Nephron progenitor cell (in vitro differentiated cells): ENCODE measurements at regions not wholly inside any gene's neighbourhood (a gene's known extent, or its start where the extent isn't known, plus 50 kb on each side); places are given as distances from the start of the nearest gene placed in this dataset.

ENCODE experiments used
- DNase-seq: peaks from one replicate; pipeline ENCODE4 v3.0.0; 2021
- H3K27ac Mint-ChIP-seq: 2 replicates; pipeline ENCODE4 v1.8.0; 2021; ENCODE audit warnings: mild to moderate bottlenecking, moderate library complexity, mixed read lengths
- H3K27me3 Mint-ChIP-seq: 2 replicates; pipeline ENCODE4 v1.8.0; 2021; ENCODE audit warnings: mild to moderate bottlenecking, low read depth, mixed read lengths; ENCODE audit not compliant: poor library complexity
- H3K36me3 Mint-ChIP-seq: 2 replicates; pipeline ENCODE4 v1.8.0; 2021; ENCODE audit warnings: low read depth, mixed read lengths
- H3K4me1 Mint-ChIP-seq: 2 replicates; pipeline ENCODE4 v1.8.0; 2021; ENCODE audit warnings: mixed read lengths
- H3K4me3 Mint-ChIP-seq: 2 replicates; pipeline ENCODE4 v1.8.0; 2021; ENCODE audit warnings: mild to moderate bottlenecking, moderate library complexity, mixed read lengths
- H3K9me3 Mint-ChIP-seq: 2 replicates; pipeline ENCODE4 v1.8.0; 2021; ENCODE audit warnings: mild to moderate bottlenecking, moderate library complexity, mixed read lengths
- CTCF ChIP-seq: fragments of 200-600 bp; sonication (generic); IDR thresholded peaks from 2 replicates; pipeline ENCODE4 v1.5.0; 2021; ENCODE audit warnings: antibody characterized with exemption

DNA sequence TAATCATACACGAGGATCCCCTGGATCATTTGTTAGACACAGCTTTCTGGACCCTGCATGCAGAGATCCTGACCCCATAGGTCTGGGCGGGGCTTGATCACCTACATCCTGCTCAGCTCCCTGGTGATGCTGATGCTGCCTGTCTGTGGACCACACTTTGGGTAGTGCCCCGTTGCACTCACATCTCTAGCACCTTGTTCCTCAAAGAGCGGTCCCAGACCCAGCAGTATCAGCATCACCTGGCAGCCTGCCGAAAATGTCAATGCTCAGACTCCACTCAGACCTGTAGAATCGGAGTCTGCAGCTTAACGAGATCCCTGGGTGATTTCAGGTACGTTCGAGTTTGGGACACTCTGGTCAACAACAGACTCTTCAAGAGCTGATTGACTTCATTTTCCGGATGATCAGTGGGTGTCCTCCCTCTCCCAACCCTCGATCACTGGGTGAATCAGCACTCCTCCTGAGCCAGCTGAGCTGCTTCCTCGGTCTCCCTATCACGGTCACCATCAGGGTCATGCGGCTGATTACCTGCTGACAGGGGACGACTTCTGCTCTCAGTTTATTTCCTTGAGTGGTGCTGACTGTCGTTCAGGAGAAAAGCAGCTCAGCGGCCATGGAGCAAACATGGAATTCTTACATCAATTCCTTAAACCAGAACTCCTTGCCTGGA is 150.6 kb upstream of the RAB12 start:
- no peaks in the 10 kb centered on the region for H3K4me1 Mint-ChIP-seq
- peaks cover 7% of the 10 kb centered on the region for H3K27me3 Mint-ChIP-seq
- H3K36me3 Mint-ChIP-seq, result no peaks in the 10 kb centered on the region
- DNase-seq, result no peak
- TF ChIP-seq CTCF, result no peak
- peaks cover 14% of the 10 kb centered on the region for H3K9me3 Mint-ChIP-seq
- no peak overlapping the region for H3K27ac Mint-ChIP-seq
- no peak overlapping the region for H3K4me3 Mint-ChIP-seq

GRCh38 chr18:8460748-8461147 is 148.5 kb upstream of the RAB12 start:
- no peak for DNase-seq
- H3K27me3 Mint-ChIP-seq, result peaks cover 7% of the 10 kb centered on the region
- no peak for TF ChIP-seq CTCF
- no peaks in the 10 kb centered on the region for H3K36me3 Mint-ChIP-seq
- H3K27ac Mint-ChIP-seq, result no peak overlapping the region
- peaks cover 5% of the 10 kb centered on the region for H3K4me1 Mint-ChIP-seq
- no peak overlapping the region for H3K4me3 Mint-ChIP-seq
- H3K9me3 Mint-ChIP-seq, result peaks cover 18% of the 10 kb centered on the region

DNA sequence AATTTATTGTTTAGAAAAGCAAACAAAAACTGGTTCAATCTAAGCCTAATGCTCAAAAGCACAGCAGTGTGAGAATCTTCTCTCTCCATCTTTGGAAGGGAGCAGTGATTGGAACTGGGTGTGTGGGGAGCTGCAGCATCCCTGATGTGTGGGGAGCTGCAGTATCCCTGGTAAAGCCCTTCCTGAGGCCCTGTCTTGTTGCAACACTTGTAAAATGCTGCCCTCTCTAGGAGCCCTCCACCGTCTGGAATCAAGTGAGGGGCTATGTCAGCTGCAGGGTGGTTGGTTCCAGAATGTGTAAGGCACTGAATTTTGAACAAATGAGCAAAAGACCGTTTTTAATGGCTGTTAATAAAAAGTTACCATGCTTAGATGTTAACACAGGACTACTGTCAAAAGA is 147.7 kb upstream of the RAB12 start:
- Mint-ChIP-seq H3K27me3 (peaks cover 7% of the 10 kb centered on the region), H3K4me3 (no peak overlapping the region), H3K9me3 (peaks cover 18% of the 10 kb centered on the region), H3K27ac (no peak overlapping the region), H3K4me1 (peaks cover 5% of the 10 kb centered on the region), H3K36me3 (no peaks in the 10 kb centered on the region)
- TF ChIP-seq CTCF, result no peak
- no peak for DNase-seq

DNA sequence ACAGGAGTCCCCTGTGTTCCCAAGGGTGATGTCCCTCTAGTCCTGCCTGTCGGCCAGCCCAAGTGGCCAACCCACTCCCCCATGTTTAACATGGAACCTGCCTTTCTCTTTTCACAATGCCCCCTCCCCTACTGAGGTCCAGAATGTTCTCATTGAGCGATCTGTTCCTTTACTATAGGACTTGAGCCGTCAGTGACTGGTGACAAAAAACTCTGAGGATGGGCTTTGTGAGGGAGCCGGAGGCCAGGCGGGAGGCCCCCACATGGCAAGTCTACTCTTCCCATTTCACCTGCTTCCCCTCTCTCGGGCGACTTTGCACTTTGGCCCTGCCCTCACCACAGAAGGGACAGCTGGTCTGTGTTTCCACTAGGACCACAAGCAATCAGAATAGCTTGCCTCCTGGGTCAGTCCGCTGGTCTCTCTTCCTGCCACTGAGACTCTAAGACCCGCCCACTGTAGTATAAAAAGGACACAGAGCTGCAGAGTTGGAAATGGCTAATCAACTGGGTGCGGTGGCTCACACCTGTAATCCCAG is 146.5 kb upstream of the RAB12 start:
- Mint-ChIP-seq H3K27me3 (peaks cover 15% of the 10 kb centered on the region), H3K9me3 (peaks cover 18% of the 10 kb centered on the region)

GRCh38 chr18:8463791-8464190 is 145.4 kb upstream of the RAB12 start:
- Mint-ChIP-seq H3K9me3 (peaks cover 18% of the 10 kb centered on the region), H3K4me1 (peaks cover 13% of the 10 kb centered on the region), H3K27ac (no peak overlapping the region), H3K4me3 (no peak overlapping the region), H3K36me3 (no peaks in the 10 kb centered on the region), H3K27me3 (peaks cover 15% of the 10 kb centered on the region)
- no peak for TF ChIP-seq CTCF
- no peak for DNase-seq

More for the DNA sequence above, 146.5 kb upstream of the RAB12 start:
- Mint-ChIP-seq H3K4me1 (peaks cover 5% of the 10 kb centered on the region), H3K36me3 (no peaks in the 10 kb centered on the region), H3K4me3 (no peak overlapping the region), H3K27ac (no peak overlapping the region)
- no peak for TF ChIP-seq CTCF
- no peak for DNase-seq

DNA sequence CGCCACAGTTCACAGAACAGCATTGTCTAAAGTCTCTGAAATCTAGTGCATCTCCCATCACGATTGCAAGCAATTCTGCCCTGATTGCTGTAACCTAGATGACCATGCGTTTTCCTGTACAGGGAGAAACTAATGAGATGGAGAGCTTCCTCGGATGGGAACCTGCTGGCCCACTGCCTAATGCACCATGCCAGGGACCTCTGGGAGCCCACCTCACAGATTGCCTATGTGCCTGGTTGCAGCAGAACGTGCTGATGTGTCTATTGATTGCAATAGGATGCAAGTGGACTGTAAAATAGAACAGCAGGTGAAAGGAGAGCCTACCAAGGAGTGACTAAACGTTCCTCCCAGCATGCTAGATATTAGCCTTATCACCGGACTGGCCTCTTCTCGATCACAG is 141.0 kb upstream of the RAB12 start:
- DNase-seq, result no peak
- Mint-ChIP-seq H3K27me3 (peaks cover 18% of the 10 kb centered on the region), H3K36me3 (no peaks in the 10 kb centered on the region), H3K4me3 (no peak overlapping the region), H3K4me1 (peaks cover 28% of the 10 kb centered on the region), H3K27ac (no peak overlapping the region), H3K9me3 (peaks cover 4% of the 10 kb centered on the region)
- TF ChIP-seq CTCF, result no peak
